ENCODE measurements at regions not wholly inside any gene's neighbourhood (a gene's known extent, or its start where the extent isn't known, plus 50 kb on each side); places are given as distances from the start of the nearest gene placed in this dataset.
"Not testable (repeated sequence)": the region's sequence is repeated elsewhere in the genome, so short reads cannot be mapped to it uniquely, and the experiment has no call there.

- DNase-seq = no peak
These were observed 1324.3 kb downstream of the ARAP2 start for GRCh38 chr4:34920032-34920431.

- no peak for DNase-seq
These were observed 1322.9 kb downstream of the ARAP2 start for GRCh38 chr4:34921391-34921790.

GRCh38 chr4:34922325-34922724 lies 1322.0 kb downstream of the ARAP2 start:
- DNase-seq = no peak

GRCh38 chr4:34932591-34932990 lies 1311.7 kb downstream of the ARAP2 start:
- no peak for DNase-seq

- no peak for DNase-seq
These were observed 1308.6 kb downstream of the ARAP2 start for GRCh38 chr4:34935739-34936138.

- DNase-seq = no peak
These were observed 1305.2 kb downstream of the ARAP2 start for GRCh38 chr4:34939073-34939472.

- no peak for DNase-seq
These were observed 1300.5 kb downstream of the ARAP2 start for GRCh38 chr4:34943741-34944386.

GRCh38 chr4:34950926-34951325 lies 1293.4 kb downstream of the ARAP2 start:
- DNase-seq = no peak

- DNase-seq = no peak
These were observed 1291.0 kb downstream of the ARAP2 start for GRCh38 chr4:34953145-34953799.

- no peak for DNase-seq
These were observed 1279.7 kb downstream of the ARAP2 start for GRCh38 chr4:34964613-34965012.

GRCh38 chr4:34972189-34972588 lies 1272.1 kb downstream of the ARAP2 start:
- DNase-seq = no peak

- DNase-seq = no peak
These were observed 1270.5 kb downstream of the ARAP2 start for GRCh38 chr4:34973650-34974312.

- DNase-seq = no peak
These were observed 1270.0 kb downstream of the ARAP2 start for GRCh38 chr4:34974313-34974680.

- not testable (repeated sequence) for DNase-seq
These were observed 1223.1 kb downstream of the ARAP2 start for GRCh38 chr4:35021222-35021621.

GRCh38 chr4:35025152-35025834 lies 1219.0 kb downstream of the ARAP2 start:
- DNase-seq = no peak

- no peak for DNase-seq
These were observed 1206.1 kb downstream of the ARAP2 start for GRCh38 chr4:35038079-35038805.

- no peak for DNase-seq
These were observed 1205.5 kb downstream of the ARAP2 start for GRCh38 chr4:35038845-35039244.

- no peak for DNase-seq
These were observed 1191.8 kb downstream of the ARAP2 start for GRCh38 chr4:35052546-35052945.

GRCh38 chr4:35063031-35063570 lies 1181.2 kb downstream of the ARAP2 start:
- no peak for DNase-seq

GRCh38 chr4:35066406-35066805 lies 1177.9 kb downstream of the ARAP2 start:
- no peak for DNase-seq

- no peak for DNase-seq
These were observed 1163.5 kb downstream of the ARAP2 start for GRCh38 chr4:35080799-35081198.

GRCh38 chr4:35087218-35087617 lies 1157.1 kb downstream of the ARAP2 start:
- DNase-seq = no peak

- DNase-seq = no peak
These were observed 1143.4 kb downstream of the ARAP2 start for GRCh38 chr4:35100932-35101331.

All from suppressor macrophage treated with lipopolysaccharide for 1 hour (primary cell).